ENCODE measurements at regions not wholly inside any gene's neighbourhood (a gene's known extent, or its start where the extent isn't known, plus 50 kb on each side); places are given as distances from the start of the nearest gene placed in this dataset.

GRCh38 chr5:82858151-82859025 is 218.8 kb downstream of the TMEM167A start:
- H3K36me3 ChIP-seq (ENCODE audit: control insufficient read depth in 1 of 2, insufficient read depth in 2 of 2, low read length in 2 of 2), result no peaks in the 10 kb centered on the region
- H2BK12ac ChIP-seq (ENCODE audit: low read length), result no peak overlapping the region
- no peaks in the 10 kb centered on the region for H3K79me2 ChIP-seq (ENCODE audit: control insufficient read depth, insufficient read depth, low read length, poor library complexity)
- no peak overlapping the region for H2AFZ ChIP-seq (ENCODE audit: insufficient read depth, low read length, poor library complexity)
- no peak overlapping the region for H2AK5ac ChIP-seq (ENCODE audit: low read length)
- H3K14ac ChIP-seq (ENCODE audit: low read length), result no peak overlapping the region
- H3K4me1 ChIP-seq (ENCODE audit: control insufficient read depth in 1 of 2, insufficient read depth in 2 of 2, low read length in 2 of 2), result no peaks in the 10 kb centered on the region
- no peaks in the 10 kb centered on the region for H3K27me3 ChIP-seq (ENCODE audit: insufficient read depth, low read length)
- no peak overlapping the region for H3K4ac ChIP-seq (ENCODE audit: low read depth, low read length)
- H3K23ac ChIP-seq (ENCODE audit: low read length), result no peak overlapping the region
- WGBS (ENCODE audit: extremely low coverage, insufficient coverage, insufficient read length), result no CpG with 5 or more reads among the region's 9 CpGs
- H2BK120ac ChIP-seq (ENCODE audit: insufficient read depth, low read length, poor library complexity), result no peak overlapping the region
- H4K12ac ChIP-seq (ENCODE audit: low read depth, low read length), result no peak overlapping the region
- H4K8ac ChIP-seq (ENCODE audit: low read depth, low read length), result no peak overlapping the region
- H3K9me3 ChIP-seq (ENCODE audit: insufficient read depth, low read depth, low read length), result no peaks in the 10 kb centered on the region
- H4K91ac ChIP-seq (ENCODE audit: low read depth, low read length), result no peak overlapping the region
- H3K4me3 ChIP-seq (ENCODE audit: low read depth, low read length), result no peak overlapping the region
- no peak overlapping the region for H3K4me2 ChIP-seq (ENCODE audit: low read length)
- no peak overlapping the region for H2BK5ac ChIP-seq (ENCODE audit: low read depth, low read length, poor library complexity)
- no peaks in the 10 kb centered on the region for H3K79me1 ChIP-seq (ENCODE audit: low read length)
- no peak overlapping the region for H3K9ac ChIP-seq (ENCODE audit: low read length)
- H3K27ac ChIP-seq (ENCODE audit: low read depth, low read length), result no peak overlapping the region
- H3K18ac ChIP-seq (ENCODE audit: low read length), result no peak overlapping the region
- no peak for DNase-seq

GRCh38 chr5:82855893-82856550 is 221.2 kb downstream of the TMEM167A start:
- no peak overlapping the region for H3K4ac ChIP-seq (ENCODE audit: low read depth, low read length)
- no peaks in the 10 kb centered on the region for H3K79me2 ChIP-seq (ENCODE audit: control insufficient read depth, insufficient read depth, low read length, poor library complexity)
- no peak overlapping the region for H3K4me3 ChIP-seq (ENCODE audit: low read depth, low read length)
- no peaks in the 10 kb centered on the region for H3K79me1 ChIP-seq (ENCODE audit: low read length)
- no peaks in the 10 kb centered on the region for H3K4me1 ChIP-seq (ENCODE audit: control insufficient read depth in 1 of 2, insufficient read depth in 2 of 2, low read length in 2 of 2)
- H3K27me3 ChIP-seq (ENCODE audit: insufficient read depth, low read length), result no peaks in the 10 kb centered on the region
- H4K91ac ChIP-seq (ENCODE audit: low read depth, low read length), result no peak overlapping the region
- H3K23ac ChIP-seq (ENCODE audit: low read length), result no peak overlapping the region
- WGBS (ENCODE audit: extremely low coverage, insufficient coverage, insufficient read length), result no CpG with 5 or more reads among the region's 5 CpGs
- no peak overlapping the region for H3K27ac ChIP-seq (ENCODE audit: low read depth, low read length)
- H2AFZ ChIP-seq (ENCODE audit: insufficient read depth, low read length, poor library complexity), result no peak overlapping the region
- no peak overlapping the region for H3K9ac ChIP-seq (ENCODE audit: low read length)
- H3K36me3 ChIP-seq (ENCODE audit: control insufficient read depth in 1 of 2, insufficient read depth in 2 of 2, low read length in 2 of 2), result no peaks in the 10 kb centered on the region
- no peaks in the 10 kb centered on the region for H3K9me3 ChIP-seq (ENCODE audit: insufficient read depth, low read depth, low read length)
- no peak for DNase-seq
- H4K12ac ChIP-seq (ENCODE audit: low read depth, low read length), result no peak overlapping the region
- H2BK12ac ChIP-seq (ENCODE audit: low read length), result no peak overlapping the region
- no peak overlapping the region for H4K8ac ChIP-seq (ENCODE audit: low read depth, low read length)
- no peak overlapping the region for H3K18ac ChIP-seq (ENCODE audit: low read length)
- H2BK120ac ChIP-seq (ENCODE audit: insufficient read depth, low read length, poor library complexity), result no peak overlapping the region
- H2BK5ac ChIP-seq (ENCODE audit: low read depth, low read length, poor library complexity), result no peak overlapping the region
- H3K14ac ChIP-seq (ENCODE audit: low read length), result no peak overlapping the region
- no peak overlapping the region for H3K4me2 ChIP-seq (ENCODE audit: low read length)
- no peak overlapping the region for H2AK5ac ChIP-seq (ENCODE audit: low read length)

- no peaks in the 10 kb centered on the region for H3K36me3 ChIP-seq (ENCODE audit: control insufficient read depth in 1 of 2, insufficient read depth in 2 of 2, low read length in 2 of 2)
- no peak overlapping the region for H2BK120ac ChIP-seq (ENCODE audit: insufficient read depth, low read length, poor library complexity)
- no peak overlapping the region for H2AK5ac ChIP-seq (ENCODE audit: low read length)
- no peak overlapping the region for H3K4me3 ChIP-seq (ENCODE audit: low read depth, low read length)
- no peak overlapping the region for H3K4me2 ChIP-seq (ENCODE audit: low read length)
- H3K9ac ChIP-seq (ENCODE audit: low read length), result no peak overlapping the region
- no peaks in the 10 kb centered on the region for H3K27me3 ChIP-seq (ENCODE audit: insufficient read depth, low read length)
- no peak overlapping the region for H3K23ac ChIP-seq (ENCODE audit: low read length)
- H2BK12ac ChIP-seq (ENCODE audit: low read length), result no peak overlapping the region
- no peak overlapping the region for H2AFZ ChIP-seq (ENCODE audit: insufficient read depth, low read length, poor library complexity)
- no peak overlapping the region for H3K4ac ChIP-seq (ENCODE audit: low read depth, low read length)
- no peak overlapping the region for H4K8ac ChIP-seq (ENCODE audit: low read depth, low read length)
- no peak overlapping the region for H2BK5ac ChIP-seq (ENCODE audit: low read depth, low read length, poor library complexity)
- H3K14ac ChIP-seq (ENCODE audit: low read length), result no peak overlapping the region
- no peak for DNase-seq
- no peak overlapping the region for H3K27ac ChIP-seq (ENCODE audit: low read depth, low read length)
- H3K79me1 ChIP-seq (ENCODE audit: low read length), result no peaks in the 10 kb centered on the region
- no peaks in the 10 kb centered on the region for H3K9me3 ChIP-seq (ENCODE audit: insufficient read depth, low read depth, low read length)
- no peaks in the 10 kb centered on the region for H3K79me2 ChIP-seq (ENCODE audit: control insufficient read depth, insufficient read depth, low read length, poor library complexity)
- WGBS (ENCODE audit: extremely low coverage, insufficient coverage, insufficient read length), result no CpG with 5 or more reads among the region's 3 CpGs
- no peak overlapping the region for H4K12ac ChIP-seq (ENCODE audit: low read depth, low read length)
- no peaks in the 10 kb centered on the region for H3K4me1 ChIP-seq (ENCODE audit: control insufficient read depth in 1 of 2, insufficient read depth in 2 of 2, low read length in 2 of 2)
- no peak overlapping the region for H3K18ac ChIP-seq (ENCODE audit: low read length)
- H4K91ac ChIP-seq (ENCODE audit: low read depth, low read length), result no peak overlapping the region
Observed at GRCh38 chr5:82854956-82855355, 222.2 kb downstream of the TMEM167A start.

GRCh38 chr5:82851471-82851870 is 225.7 kb downstream of the TMEM167A start:
- Histone ChIP-seq H3K4me3 (ENCODE audit: low read depth, low read length) (no peak overlapping the region), H3K36me3 (ENCODE audit: control insufficient read depth in 1 of 2, insufficient read depth in 2 of 2, low read length in 2 of 2) (no peaks in the 10 kb centered on the region), H4K12ac (ENCODE audit: low read depth, low read length) (no peak overlapping the region), H4K91ac (ENCODE audit: low read depth, low read length) (no peak overlapping the region), H3K23ac (ENCODE audit: low read length) (no peak overlapping the region), H3K79me1 (ENCODE audit: low read length) (no peaks in the 10 kb centered on the region), H2BK5ac (ENCODE audit: low read depth, low read length, poor library complexity) (no peak overlapping the region), H3K4me1 (ENCODE audit: control insufficient read depth in 1 of 2, insufficient read depth in 2 of 2, low read length in 2 of 2) (no peaks in the 10 kb centered on the region), H3K4ac (ENCODE audit: low read depth, low read length) (no peak overlapping the region), H2BK120ac (ENCODE audit: insufficient read depth, low read length, poor library complexity) (no peak overlapping the region), H3K27ac (ENCODE audit: low read depth, low read length) (no peak overlapping the region), H3K9me3 (ENCODE audit: insufficient read depth, low read depth, low read length) (peaks cover 4% of the 10 kb centered on the region), H3K18ac (ENCODE audit: low read length) (no peak overlapping the region), H4K8ac (ENCODE audit: low read depth, low read length) (no peak overlapping the region), H3K14ac (ENCODE audit: low read length) (no peak overlapping the region), H3K4me2 (ENCODE audit: low read length) (no peak overlapping the region), H3K27me3 (ENCODE audit: insufficient read depth, low read length) (no peaks in the 10 kb centered on the region), H2AK5ac (ENCODE audit: low read length) (no peak overlapping the region), H3K9ac (ENCODE audit: low read length) (no peak overlapping the region), H2BK12ac (ENCODE audit: low read length) (no peak overlapping the region), H2AFZ (ENCODE audit: insufficient read depth, low read length, poor library complexity) (no peak overlapping the region), H3K79me2 (ENCODE audit: control insufficient read depth, insufficient read depth, low read length, poor library complexity) (no peaks in the 10 kb centered on the region)
- no peak for DNase-seq
- no CpG with 5 or more reads among the region's 3 CpGs for WGBS (ENCODE audit: extremely low coverage, insufficient coverage, insufficient read length)

All from trophoblast cell (in vitro differentiated cells and primary cell).